Tongue (tissue), 1 donor: ENCODE measurements at regions not wholly inside any gene's neighbourhood (a gene's known extent, or its start where the extent isn't known, plus 50 kb on each side); places are given as distances from the start of the nearest gene placed in this dataset.

Experiments used
- DNase-seq: peaks from one replicate; pipeline ENCODE4 v3.0.0-alpha.2; 2015

- no peak for DNase-seq
Measured at GRCh38 chr7:136665878-136666509, 202.5 kb upstream of the CHRM2 start.

GRCh38 chr7:136664537-136664936 is 203.9 kb upstream of the CHRM2 start:
- no peak for DNase-seq

- no peak for DNase-seq
Measured at GRCh38 chr7:136657482-136657921, 210.9 kb upstream of the CHRM2 start.

GRCh38 chr7:136656516-136656915 is 211.9 kb upstream of the CHRM2 start:
- DNase-seq: no peak

- no peak for DNase-seq
Measured at GRCh38 chr7:136655414-136655813, 213.0 kb upstream of the CHRM2 start.

GRCh38 chr7:136654406-136654805 is 214.0 kb upstream of the CHRM2 start:
- no peak for DNase-seq

- no peak for DNase-seq
Measured at GRCh38 chr7:136652635-136653370, 215.6 kb upstream of the CHRM2 start.

- DNase-seq: peak; percentile 9
Measured at GRCh38 chr7:136640977-136641376, 227.5 kb upstream of the CHRM2 start.

- no peak for DNase-seq
Measured at GRCh38 chr7:136637813-136638212, 230.6 kb upstream of the CHRM2 start.

GRCh38 chr7:136635751-136636150 is 232.7 kb upstream of the CHRM2 start:
- no peak for DNase-seq

- DNase-seq: no peak
Measured at GRCh38 chr7:136618818-136619217, 249.6 kb upstream of the CHRM2 start.

- DNase-seq: no peak
Measured at GRCh38 chr7:136617176-136617575, 251.3 kb upstream of the CHRM2 start.

GRCh38 chr7:136605532-136606329 is 262.7 kb upstream of the CHRM2 start:
- no peak for DNase-seq

- no peak for DNase-seq
Measured at GRCh38 chr7:136601772-136602171, 266.7 kb upstream of the CHRM2 start.

GRCh38 chr7:136600475-136600874 is 268.0 kb upstream of the CHRM2 start:
- DNase-seq: no peak

- peak; percentile 21 for DNase-seq
Measured at GRCh38 chr7:136594739-136595144, 273.7 kb upstream of the CHRM2 start.

- DNase-seq: no peak
Measured at GRCh38 chr7:136588216-136588615, 280.2 kb upstream of the CHRM2 start.

- DNase-seq: no peak
Measured at GRCh38 chr7:136585954-136586670, 282.3 kb upstream of the CHRM2 start.

GRCh38 chr7:136566491-136566890 is 302.0 kb upstream of the CHRM2 start:
- DNase-seq: no peak

- peak; percentile 56 for DNase-seq
Measured at GRCh38 chr7:136555933-136556332, 312.5 kb upstream of the CHRM2 start.

GRCh38 chr7:136551618-136552017 is 316.8 kb upstream of the CHRM2 start:
- no peak for DNase-seq

GRCh38 chr7:136549756-136550155 is 318.7 kb upstream of the CHRM2 start:
- no peak for DNase-seq

- DNase-seq: peak; percentile 68
Measured at GRCh38 chr7:136533732-136534131, 334.7 kb upstream of the CHRM2 start.
